Renal cortex interstitium (tissue), 11 donors: ENCODE measurements at regions not wholly inside any gene's neighbourhood (a gene's known extent, or its start where the extent isn't known, plus 50 kb on each side); places are given as distances from the start of the nearest gene placed in this dataset.

Source experiments
- DNase-seq, 11 donors: peaks; one replicate each; pipeline ENCODE4 v3.0.0-alpha.2; 2013; ENCODE audit warnings: low read depth in 9 of 11, low spot score in 4 of 11; ENCODE audit errors: extremely low read depth in 1 of 11

DNA sequence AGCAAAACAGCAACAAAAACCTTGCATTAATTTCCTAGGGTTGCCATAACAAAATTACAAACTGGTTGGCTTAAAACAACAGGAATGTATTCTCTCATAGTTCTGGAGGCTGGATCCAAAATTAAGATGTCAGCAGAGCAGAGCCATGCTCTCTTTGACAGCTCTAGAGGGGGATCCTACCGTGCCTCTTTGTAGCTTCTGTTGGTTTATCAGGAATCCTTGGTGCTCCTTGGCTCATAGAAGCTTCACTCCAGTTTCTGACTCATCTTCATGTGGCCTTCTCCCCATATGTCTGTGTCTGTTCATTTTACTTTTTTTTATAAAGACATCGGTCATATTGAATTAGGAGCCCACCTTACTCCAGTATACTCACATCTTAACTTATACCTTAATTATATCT is 90.5 kb upstream of the POU2AF2 start:
- no peak for DNase-seq

DNA sequence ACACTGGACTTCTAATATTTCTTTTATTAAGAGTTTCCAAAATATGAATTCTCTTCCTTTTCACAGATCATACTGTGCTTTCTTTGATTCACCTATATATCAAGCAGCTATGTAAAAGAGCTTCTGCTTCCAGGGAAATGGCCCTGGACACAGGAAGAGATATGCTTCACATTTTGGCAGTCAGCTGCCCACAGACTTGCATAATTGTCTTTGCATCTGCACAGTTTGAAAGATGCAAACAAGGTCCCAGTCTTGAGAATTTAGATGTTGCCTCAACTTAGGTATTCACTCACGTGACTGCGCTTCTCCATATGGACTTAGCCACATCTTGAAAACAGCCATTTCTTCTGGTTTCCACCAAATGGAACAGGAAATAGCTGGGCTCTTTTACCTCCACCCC is 92.3 kb upstream of the POU2AF2 start:
- DNase-seq = no peak

DNA sequence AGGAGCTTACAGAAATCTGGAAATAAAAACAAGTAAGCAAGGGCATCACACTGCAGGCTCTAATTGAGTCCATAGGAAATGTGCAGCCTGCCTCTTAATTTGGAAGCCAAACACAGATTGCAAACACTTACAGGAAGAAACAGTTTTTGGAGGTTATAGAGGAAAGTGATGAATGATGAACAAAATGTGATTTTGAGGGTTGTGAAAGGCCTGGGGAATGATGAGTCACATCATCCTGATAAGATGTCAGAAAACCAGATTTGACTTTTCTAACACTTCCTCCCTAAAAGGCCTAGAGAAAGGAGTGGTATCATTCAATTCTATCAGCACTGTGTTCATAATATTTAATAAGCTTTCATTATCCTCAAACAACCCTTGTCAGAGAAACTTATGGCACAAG is 96.6 kb upstream of the POU2AF2 start:
- no peak for DNase-seq

DNA sequence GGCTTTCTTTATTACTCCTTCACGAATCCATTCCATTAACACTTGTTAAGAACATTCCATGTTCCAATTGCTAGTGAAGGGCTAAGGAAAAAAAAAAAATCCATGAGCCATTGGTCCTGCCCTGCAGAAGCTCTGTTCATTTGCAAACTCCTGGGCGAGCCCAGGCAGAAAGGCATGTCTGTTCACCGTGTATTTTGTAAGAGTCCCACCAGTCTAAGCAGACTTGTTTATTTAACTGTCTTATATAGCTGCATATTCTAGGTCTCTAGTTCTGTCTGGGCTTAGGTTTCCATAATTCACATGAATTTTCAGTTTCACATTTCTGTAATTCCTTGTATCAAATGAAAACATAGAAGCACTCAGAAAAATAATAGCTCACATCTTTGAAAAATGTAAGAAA is 97.4 kb upstream of the POU2AF2 start:
- no peak for DNase-seq

DNA sequence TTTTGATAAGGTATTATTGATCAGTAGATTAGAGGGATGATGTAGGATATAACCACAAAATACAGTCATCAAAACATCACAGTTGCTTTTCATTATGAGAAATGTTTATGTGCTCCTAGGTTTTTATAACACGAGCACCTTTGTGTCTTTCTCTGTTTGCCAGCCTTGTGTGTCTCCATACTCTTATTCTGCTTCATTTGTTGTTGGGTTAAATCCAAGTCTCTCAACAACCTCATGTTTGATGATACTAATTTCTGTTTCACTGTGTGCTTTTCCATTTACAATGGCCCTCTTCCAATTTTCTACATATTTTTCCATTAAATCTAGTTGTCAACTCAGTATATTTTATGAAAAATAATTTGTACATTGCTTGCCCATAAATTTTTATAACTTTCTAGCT is 107.7 kb upstream of the POU2AF2 start:
- no peak for DNase-seq

DNA sequence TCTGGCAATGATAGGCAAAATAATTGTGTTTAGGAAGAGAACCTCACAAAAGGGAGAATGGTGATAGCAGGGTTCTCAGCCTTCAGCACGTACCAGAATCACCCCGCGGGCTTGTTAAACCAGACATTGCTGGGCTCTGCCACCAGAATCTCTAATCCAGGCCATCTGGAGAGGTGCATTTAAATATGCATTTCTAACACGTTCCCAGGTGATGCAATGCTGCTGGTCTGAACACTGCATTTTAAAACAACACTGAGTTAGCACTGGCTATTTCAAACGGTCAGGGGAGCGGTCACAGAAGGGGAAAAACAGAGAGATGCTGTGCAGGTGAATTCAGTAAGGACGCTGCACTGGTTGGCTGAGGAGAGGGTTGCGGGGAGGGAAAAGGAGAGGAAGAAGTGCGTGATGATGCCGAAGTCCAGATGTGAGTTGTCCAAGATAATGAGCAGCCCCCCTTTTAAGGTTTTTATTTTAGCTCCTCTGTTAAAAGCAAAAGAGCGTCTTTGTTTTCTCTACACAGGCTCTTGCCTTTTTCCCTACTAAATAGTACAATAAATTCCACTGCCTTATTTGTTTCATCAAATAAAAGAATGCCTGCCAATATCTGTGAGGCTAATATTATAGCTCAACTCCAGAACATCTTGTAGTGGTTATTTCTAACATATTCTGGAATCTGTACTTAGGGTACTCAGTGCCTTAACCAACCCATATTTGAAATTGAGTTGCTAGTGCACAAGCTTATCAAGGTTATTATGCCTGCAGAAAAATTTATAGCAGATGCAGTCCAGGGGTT is 109.6 kb upstream of the POU2AF2 start:
- no peak for DNase-seq

DNA sequence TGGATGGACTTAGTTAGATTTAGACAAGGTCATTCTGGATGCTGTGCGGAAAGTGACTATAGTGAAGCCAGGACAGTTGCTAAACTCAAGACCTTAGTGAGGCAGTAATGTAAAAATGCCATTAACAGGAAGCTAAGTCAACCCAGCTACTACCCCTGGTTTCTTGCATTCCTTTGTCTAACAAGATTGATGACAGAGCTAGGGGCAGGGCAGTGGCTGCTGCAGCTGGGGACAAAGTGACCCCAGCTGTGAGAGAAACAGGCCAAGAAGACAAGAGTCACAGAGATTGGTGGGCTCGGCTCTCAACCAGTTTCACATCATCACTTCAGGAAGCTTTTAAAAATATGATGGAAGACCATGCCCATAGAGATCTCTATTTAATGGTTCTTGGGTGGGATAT is 110.4 kb upstream of the POU2AF2 start:
- no peak for DNase-seq

DNA sequence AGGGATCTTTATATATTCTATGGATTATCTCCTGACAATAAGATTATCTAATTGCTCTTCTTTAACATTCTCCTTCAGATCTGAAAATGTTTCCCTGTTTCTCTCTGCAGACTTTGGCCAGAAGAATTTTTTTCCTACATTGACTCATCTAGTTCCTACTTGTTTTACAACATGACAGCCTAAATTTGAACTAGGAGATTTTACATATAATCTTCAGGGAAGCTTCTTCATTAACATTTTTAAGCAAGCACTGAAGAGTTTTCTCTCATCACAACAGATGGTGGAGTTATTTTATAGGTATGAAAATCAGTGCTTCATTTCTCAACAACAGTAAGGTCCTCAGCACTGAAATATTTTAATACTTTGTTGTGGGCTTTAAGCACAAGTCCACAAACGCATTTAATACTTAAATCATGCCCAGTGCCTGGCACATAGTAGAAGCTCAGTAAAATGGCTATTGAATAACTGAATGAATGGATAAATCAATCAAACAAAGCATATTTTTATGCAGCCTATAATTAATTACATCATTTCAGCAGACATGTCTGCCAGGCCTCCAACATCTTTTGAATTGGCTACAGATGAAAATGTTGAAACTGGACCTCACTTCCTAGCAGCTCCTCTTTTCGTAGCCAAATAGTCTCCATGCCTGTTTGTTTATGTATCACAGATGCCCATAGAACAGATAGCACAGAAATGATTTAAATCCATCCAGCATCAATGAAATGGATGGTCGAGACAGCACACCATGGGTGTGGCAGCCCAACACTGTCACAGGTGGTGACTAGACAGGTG is 117.3 kb upstream of the POU2AF2 start:
- DNase-seq = no peak

DNA sequence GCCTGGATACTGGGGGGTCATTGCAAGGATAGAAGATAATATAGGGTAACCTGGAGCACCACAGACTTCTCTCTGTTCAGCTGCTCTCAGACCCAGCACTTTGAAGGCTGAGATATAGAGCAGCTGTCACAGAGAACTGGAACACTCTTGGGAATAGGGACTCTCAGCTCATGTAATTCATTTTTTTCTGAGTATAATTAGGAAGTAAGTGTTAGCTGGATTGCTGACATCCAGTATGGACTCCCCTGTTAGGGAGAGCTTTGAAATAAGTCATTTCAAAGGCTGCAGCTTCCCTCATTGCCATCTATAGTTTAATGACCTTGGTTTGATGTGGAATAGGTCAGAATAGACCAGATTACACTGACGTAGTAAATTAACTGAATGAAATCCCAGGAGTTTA is 120.8 kb upstream of the POU2AF2 start:
- no peak for DNase-seq

DNA sequence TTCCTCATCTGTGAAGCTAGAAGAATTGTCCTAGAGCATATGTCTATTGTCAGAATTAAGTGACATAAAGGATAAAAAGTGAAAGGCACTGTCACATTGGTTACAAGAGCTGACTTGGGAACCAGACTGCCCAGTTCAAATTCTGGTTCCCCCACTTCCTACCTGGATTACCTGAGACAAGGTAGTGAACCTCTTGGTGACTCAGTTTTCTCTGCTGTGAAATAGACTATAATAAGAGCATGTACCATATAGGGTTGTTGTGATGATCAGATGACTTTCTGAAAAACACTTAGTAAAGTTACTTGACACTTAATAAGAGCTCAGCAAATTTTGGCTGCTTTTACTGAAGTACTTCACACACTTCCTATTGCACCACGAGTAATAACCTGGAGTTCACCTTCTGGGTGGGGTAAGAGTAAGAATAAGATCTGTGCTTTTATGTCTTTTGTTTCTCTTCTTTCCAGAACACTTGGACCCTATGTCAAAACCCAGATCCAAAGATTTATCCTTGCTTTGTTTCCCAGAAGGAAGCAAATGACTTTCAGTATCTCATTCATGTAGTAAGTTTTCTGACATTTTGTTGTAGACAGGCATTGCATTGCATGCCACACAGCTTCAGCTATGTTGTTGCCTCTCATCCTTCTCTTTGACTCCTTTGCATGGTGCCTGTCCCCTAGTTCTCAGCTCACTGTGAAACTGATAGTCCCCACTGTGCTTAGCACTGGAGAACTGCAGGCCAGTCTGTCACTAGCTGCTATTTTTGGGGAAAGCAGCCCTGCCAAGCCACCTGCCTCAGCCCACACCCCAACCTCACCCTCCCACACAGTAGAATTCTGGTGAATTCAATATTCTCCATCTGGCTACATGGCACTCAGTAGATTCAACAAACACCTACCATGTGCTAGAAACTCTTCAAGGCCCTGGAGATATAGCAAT is 121.8 kb upstream of the POU2AF2 start:
- no peak for DNase-seq

DNA sequence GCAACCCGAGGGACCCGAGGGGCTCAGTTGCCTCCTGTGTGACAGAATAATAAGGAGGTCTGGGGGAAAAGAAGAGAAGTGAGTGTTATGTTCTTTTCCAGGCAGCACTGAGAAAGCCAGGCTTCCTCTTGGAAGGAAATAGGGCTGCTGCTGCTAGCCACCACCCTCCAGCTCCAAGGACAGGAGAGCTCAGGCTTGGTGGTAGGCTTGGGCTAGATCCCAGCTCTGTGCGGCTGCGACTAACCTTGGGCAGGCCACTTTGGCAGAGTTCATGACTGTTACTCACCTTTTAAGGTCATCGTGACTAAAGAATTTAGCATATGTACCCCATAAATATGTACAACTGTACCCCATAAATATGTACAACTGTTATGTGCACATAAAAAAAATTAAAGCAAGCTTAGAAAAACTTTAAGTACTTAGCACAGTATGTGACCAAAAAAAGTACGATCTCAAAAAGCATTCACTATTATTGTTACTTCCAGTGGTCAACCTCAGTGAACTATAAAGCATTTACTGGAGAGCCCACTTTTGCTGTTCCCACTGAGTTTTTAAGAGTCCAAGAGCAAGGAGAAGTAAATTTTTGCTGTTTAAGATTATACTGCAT is 124.7 kb upstream of the POU2AF2 start:
- DNase-seq = no peak

DNA sequence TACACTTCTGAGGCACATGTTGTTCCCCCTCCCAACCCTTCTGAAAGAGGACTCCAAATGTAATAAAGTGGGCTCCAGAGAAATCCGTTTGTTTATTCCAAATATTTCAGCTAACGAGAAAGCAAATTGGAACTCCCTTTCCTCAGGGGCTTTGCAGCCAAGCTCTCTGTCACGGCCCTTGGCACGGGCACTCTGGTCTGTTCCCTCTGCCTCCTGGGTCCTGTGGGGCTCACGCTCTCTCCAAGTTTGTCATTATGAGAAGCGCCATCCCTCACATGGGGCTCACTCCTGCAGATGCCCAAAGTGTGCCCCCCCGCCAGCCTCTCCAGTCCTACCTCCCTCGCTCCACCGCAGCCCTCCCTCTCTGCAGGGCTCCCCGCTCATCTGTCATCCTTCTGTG is 125.4 kb upstream of the POU2AF2 start:
- DNase-seq = no peak

DNA sequence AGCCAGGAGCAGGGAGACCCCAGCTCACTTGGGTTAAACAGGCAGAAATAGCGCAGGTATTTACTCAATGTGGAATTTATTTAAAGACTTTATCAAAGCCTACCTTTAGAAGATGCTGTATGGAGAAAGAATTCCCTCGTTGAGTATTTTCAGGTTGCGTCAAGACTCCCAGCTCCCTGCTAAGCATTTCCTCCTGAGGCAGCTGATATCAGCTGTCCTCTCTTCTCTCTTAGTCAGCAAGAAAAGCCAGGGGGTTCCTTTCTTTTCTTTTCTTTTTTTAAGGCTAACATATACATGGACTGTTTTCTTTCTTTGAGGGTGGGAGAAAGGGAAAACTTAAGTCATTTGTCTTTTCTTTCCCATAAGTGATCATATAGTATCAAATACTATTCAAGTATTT is 125.8 kb upstream of the POU2AF2 start:
- no peak for DNase-seq

DNA sequence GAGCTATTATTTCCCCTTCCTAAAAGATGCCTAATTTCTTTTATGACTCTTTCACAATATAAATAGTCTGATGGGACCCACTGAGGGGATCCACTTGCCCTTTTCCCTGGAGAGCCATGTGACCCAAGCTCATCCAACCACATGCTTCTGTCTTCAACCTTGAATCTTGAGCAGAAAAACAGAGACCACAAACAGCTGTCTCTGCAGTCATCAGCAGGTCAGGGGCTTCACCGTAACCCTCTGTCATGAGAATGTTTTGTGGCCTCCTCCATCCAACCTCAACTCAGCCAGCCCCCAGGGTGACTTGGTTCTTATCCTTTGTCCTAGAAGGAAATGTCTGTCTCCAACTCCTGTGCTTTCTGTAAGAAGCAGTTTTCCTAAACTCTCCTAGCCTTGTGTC is 129.6 kb upstream of the POU2AF2 start:
- no peak for DNase-seq

DNA sequence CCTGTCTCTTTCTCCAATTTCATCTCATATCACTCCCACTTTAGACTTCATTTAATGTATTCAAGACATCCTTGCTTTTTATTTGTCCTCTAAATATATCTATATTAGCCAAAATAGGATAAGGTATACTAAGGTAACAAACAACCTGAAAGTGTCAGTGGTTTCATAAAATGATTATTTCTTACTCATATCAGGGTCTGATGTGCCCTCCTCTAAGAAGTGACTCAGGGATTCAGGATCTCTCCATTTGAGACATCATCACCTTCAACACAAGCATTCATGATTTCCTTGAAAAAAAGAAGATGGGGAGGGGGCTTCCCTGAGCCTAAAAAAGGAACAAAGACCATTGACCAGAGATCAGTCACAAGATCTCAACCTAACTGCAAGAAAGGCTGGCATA is 131.4 kb upstream of the POU2AF2 start:
- no peak for DNase-seq

DNA sequence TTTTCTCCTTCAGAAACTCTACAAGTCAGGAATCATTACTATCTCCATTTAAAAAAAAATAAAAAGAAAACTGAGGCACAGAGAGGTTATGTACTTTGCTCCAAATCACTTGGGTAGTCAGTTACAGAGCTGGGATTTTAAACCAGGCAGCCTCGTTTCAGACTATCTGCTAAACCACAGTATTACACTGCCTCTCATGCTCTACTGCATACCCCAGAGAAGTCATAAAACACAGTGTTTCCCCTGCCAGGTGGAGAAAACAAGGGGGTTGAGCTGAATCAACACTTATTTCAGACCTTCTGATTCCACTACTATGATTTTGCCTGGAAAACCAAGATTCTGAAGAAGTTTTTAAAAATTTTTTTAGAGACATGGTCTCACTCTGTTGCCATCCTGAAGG is 132.9 kb upstream of the POU2AF2 start:
- DNase-seq = no peak

DNA sequence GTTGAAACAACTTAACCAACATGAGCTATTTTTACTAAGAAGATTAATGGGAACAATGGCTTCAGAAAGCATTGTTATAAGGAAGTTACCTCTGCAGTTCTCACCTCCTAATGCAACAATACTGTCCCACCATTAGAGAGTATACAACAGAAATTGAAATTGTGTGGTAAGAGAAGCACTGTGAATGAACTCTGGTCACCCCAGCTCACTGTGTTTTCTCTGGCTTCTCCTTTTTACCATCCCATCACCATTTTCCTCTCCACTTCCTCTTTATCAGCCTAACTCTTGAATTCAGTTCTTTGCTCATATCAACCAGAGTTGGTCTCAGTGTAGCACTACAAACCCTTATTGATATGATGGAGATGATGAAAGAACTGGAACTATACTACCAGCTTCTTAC is 138.0 kb upstream of the POU2AF2 start:
- no peak for DNase-seq

DNA sequence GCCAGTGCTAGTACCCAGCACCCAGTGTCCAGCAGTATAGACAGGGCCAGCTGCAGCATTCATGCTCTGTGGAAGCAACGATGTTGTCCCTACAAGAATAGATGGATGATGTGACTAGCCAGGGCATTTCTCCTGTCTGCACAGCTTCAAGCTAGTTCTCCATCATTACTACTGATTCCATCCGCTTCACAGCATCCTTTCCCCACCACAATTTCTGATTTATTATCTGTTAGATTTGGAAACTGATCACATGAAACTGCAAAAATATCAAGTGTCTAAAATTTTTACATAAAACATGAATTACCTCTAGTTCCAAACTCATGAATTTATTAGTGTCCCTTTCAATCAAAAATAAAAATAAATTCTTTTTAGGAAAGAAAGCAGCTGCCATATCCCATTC is 138.9 kb upstream of the POU2AF2 start:
- DNase-seq = no peak

DNA sequence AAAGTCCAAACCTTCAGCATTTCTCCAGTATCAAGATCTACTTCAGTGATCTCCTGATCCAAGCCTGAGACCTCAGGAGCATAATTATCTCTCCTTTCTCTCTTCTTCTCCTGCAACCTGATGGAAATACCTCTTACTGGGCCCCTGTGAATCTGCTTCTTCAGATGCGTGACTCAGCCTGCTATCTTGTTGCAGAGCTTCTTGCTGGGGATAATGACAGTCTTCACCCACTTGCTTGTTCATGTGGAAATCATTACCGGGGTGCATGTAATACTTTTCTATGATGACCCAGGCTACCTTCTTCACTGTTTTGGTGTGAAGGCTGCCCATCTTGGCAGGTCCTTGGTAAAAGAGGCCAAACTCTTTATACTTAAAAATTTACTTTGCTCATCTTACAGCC is 140.0 kb upstream of the POU2AF2 start:
- no peak for DNase-seq
